ENCODE measurements at regions not wholly inside any gene's neighbourhood (a gene's known extent, or its start where the extent isn't known, plus 50 kb on each side); places are given as distances from the start of the nearest gene placed in this dataset.

DNA sequence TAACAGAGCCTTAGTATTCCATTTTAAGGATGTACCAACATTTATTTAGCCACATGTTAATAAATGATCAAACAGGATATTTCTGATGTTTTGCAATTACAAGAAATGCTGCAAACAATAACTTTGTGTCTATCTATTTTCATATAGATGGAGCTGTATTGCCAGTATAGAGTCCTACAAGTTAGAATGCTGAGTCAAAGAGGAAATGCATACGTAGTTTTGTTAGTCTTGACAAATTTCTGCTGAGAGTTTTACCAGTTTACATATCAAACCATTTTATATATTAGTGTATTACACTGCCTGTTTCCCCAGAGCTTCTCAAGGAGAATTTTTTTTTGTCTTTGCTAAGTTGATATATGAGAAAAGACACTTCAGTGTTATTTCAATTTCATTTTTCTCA lies 541.7 kb downstream of the SLC16A7 start:
- no peak for DNase-seq (ENCODE audit: low read depth in 2 of 2)

DNA sequence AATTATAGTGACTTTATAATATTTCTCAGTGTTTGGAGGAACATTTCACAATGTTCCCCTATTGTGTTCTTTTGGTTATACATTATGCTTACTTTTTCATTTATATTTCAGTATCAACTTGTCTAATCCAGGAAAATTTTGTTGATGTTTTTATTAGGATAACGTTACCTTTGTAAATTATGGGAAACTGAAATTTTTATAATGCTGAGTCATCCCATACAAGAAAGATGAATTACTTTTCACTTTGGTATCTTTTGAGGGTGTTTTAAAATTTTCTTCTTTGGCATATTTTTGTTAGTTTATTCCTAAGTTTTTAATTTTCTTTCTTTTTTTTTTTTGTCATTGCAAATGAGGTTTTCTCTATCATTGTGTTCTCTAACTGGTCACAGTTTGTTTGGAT lies 542.7 kb downstream of the SLC16A7 start:
- no peak for DNase-seq (ENCODE audit: low read depth in 2 of 2)

DNA sequence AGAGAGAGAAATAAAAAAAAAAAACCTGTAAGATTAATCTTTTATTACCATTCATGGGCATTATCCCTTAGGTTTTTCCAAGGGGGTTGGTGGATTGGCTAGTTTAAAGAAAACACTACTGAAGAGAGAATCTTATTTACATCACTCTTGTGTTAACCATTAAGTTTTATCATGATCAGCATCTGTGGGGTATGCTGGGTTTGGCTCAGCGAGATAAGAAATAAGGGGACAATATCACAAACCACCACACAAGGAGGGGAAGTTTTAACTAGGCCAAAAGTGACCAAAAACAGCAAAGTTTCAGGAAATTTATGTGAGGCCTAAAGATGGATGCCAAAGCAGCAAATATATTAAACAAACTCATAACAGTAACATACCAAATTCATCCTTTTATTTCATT lies 548.6 kb downstream of the SLC16A7 start:
- DNase-seq (ENCODE audit: low read depth in 2 of 2) = no peak

DNA sequence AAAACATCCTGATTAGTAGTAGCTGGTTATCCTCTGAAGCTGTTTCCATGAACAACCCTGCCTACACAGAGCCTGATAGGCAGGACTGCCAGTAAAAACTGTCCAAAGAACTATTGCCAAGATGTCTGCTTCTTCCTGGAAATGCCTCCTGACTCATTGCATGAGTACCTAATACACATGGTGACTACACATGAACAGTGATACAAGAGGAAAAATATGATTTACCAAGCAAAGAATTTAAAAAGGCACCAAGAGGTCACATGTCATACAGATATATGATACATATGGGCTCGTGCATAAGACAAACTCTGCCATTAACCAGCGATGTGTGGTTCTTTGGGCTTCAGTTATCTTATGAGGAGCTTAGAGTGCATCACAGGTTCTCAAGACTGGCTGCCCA lies 552.3 kb downstream of the SLC16A7 start:
- peak; percentile 95 to 96 for DNase-seq (ENCODE audit: low read depth in 2 of 2)

DNA sequence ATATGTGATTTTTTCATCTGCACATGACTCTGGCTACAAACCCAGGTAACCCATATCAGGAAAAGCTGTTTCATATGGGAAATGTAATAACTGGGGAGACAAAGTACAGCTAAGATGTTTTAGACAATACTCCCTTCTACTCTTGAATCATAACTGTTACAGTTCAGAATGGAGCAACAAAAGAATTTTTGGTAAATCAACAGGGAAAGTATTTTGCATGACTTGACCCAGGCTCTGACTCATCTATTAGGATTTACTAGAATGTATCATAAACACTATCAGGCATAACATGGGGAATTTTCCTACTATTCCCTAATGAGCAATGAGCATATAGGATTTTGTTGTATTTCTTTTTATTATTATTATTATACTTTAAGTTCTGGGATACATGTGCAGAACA lies 553.0 kb downstream of the SLC16A7 start:
- peak; percentile 93 for DNase-seq (ENCODE audit: low read depth in 2 of 2)

DNA sequence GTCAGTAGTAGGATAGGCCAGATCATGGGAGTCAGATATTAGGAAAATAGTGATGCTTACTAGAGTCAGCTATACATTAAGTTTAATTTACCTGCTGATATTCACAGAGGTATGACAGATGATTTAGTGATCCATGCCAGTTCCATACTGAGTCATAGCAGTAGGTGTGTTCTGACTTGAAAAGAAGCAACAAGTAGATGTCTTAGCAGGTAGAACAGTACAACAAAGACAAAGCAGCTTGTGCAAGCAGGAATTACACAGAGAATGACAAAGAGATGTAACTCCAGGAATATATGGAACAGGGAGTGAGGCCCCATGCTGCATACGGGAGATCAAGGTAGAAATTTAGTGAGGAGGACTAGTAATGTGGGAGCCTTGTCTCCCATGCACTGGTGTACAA lies 556.9 kb downstream of the SLC16A7 start:
- DNase-seq (ENCODE audit: low read depth in 2 of 2) = no peak

DNA sequence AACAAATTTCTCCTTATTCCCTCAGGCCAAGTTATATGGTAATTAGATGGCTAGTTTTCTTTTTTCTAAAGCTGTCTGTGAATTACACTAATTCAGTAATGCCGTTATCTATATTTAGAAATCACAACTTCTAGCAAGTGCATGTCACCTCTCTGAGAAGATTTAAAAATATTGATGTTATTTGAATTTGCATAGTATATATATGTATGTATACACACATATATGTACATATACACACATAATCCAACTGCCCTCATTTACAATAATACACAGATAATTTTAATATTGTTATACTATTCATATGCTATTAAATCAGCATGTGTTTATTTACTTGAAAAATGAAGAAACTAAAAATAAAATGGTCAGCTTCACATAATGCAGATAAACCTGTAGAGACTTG lies 563.9 kb downstream of the SLC16A7 start:
- no peak for DNase-seq (ENCODE audit: low read depth in 2 of 2)

DNA sequence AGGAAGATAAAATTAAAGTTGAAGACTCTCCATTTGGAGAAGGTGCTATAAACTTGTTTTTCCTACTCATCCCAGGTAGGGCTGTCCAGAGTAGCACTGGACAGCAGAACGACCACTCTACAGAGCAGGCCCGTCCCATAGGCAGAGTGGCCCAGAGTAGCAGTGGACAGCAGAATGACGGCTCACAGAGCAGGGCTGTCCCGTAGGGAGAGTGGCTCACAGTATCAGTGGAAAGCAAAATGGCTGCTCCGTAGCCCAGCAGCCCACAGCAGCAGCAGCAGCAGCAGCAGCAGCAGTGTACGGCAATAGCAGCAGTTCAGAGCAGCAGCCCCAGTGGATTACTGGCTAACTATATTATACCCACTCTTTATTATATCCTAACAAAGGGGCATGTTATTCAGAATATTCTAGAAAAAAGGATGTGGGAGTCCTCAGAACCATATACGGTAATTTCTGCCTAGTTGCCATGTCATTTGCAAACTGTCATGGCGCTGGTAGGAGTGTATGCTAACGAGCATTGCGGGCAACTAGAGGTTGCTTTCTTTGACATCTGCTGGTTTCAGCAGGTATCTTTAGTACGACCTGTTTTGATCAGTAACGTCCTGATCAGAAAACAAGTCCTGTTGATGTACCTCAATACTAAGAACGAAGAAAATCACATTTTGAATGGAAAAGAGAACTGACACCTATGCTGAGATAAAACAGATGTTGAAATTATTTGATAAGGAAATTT lies 567.3 kb downstream of the SLC16A7 start:
- DNase-seq (ENCODE audit: low read depth in 2 of 2) = no peak

DNA sequence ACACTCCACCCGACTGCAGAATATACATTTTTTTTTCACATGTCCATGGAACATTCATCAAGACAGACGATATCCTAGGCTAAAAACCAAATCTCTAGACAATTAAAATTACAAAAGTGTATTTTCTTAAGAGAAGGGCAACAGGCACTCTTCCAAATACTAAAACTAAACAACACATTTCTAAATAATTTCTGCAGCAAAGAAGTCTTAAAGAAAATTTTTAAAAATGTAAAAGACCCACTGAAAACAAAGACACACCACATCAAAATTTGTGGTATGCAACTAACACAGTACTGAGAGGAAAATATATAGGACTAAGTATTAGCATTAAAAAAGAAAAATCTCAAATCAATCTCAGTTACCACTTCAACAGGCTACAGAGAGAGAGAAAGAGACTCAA lies 570.0 kb downstream of the SLC16A7 start:
- DNase-seq (ENCODE audit: low read depth in 2 of 2) = no peak

DNA sequence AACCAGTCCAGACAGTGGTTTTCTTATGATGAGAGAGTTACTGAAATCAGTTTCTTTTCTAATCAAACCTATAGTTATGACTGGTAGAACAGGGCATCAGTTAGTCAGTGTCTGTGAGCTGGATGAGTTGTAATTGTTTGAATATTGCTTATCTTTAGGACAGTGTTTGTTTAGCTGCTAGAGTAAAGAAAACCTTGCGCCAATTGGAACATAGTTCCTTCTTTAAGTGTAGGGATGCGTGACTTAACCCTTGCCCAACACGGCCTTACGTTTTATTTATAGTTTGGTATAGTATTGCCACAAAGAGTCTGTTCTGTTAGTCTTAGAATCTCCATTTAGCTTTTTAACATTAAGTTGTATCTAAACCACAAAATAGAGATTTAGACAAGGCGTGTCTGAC lies 572.6 kb downstream of the SLC16A7 start:
- DNase-seq (ENCODE audit: low read depth in 2 of 2) = no peak

DNA sequence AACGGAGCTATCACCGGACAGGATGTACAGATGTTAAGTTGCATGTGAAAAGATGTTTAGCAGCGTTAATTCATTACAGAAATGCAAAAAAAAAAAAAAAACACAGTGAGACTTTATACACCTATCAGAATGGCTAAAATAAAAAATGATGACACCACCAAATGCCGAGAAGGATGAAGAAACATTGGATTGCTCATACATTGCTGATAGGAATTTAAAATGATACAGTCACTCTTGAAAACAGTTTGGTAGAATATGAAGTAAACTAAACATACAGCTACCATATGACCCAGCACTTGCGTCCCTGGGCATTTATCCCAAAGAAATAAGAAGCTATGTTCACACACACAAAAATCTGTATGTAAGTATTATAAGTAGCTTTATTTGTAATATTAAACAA lies 574.1 kb downstream of the SLC16A7 start:
- no peak for DNase-seq (ENCODE audit: low read depth in 2 of 2)

DNA sequence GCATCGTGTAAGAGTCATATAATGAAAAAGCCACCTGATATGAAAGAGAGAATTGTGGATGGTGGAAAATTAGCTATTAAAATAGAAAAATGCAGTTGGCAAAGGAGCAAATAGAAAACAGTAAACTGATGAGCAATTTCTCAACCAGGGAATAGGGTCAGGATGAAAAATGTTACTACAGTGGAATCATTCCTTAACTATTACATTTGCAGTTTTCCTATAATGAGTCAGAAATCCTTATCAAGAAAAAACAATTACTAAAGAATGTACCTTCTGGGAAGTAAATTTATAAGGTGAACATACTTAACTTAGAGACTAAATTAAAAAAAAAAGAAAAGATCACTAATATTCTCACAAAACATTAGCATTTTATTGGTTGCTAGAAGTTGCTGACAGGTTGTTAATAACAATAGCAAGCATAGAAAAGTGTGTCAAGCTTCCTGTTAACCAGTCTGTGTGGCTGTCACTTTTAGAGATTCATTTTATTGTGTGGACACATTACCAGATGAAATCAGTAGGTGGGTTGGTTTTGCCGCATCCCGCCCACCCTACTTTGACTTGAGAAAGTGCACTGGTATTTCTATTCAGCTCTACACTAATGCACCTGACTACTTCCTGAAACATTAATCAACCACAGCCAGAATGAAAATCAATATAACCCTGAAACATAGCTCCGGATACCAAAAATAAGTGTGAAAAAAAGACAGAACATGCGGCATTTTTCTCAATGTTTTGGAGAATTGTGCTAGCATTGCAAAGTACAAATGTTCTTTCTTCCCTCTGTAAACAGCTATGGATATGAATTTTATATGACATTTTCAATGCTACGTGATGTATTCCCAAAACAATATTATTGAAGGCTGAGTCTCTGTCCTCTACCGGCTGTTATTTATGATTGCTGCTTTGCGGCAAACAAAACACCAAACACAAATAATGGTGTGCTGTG lies 576.7 kb downstream of the SLC16A7 start:
- peak in 1 of 2 experiments; percentile 26 for DNase-seq (ENCODE audit: low read depth in 2 of 2)

DNA sequence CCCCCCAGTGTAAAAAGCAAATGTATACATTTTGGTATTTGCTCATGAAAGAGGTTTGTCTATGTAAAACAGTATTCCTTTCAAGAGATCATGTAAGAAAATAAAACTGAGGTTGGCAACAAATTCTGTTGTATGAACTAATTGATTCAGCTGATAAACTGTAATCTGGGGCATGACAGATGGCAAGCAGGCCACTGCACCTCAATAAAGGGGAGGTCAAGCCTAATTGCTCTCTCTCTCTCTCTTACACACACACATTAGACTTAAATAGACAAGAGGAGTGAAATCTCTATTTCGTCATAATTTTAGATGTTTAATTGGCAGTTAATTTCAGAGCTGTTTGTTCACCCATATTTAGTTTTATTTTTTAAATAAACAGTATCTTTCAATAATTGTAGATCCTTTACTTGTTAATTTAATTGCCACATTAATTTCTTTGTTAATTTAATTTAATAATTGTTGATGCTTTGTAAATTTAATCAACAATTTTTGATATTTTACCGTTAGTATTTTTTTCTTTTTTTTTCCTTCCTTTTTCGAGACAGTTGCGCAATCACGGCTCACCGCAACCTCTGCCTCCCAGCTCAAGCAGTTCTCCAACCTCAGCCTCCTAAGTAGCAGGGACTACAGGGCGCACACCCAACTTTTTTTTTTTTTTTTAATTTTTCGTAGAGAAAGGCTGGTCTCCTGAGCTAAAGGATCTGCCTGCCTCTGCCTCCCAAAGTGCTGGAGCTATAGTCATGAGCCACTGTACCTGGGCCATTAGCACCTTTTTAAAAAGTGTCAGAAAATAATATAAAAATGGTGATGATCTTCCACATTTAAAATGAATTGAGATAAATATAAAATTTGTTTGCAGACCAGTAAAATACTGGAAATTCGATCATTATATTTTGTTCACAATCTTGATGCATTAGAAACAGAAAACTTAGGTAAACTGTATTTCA lies 577.7 kb downstream of the SLC16A7 start:
- DNase-seq (ENCODE audit: low read depth in 2 of 2) = no peak

DNA sequence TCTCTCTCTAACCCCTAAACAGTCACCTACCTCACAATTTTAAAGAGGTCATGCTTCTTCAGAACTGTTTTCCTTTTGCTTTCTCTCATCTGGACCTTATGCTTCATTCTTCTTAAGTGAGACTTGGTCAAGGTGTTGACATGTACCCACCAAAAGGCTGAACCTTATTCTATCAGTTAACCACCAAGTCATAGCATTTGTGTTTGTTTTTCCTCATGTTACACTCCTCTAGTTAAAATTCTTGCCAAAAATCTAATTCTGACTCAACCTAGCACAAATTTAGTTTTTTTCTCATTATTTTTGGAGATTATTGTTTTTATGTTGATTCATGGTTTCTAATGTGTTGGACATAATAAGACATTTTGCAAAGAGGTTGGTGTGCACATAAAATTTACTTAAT lies 578.6 kb downstream of the SLC16A7 start:
- no peak for DNase-seq (ENCODE audit: low read depth in 2 of 2)

DNA sequence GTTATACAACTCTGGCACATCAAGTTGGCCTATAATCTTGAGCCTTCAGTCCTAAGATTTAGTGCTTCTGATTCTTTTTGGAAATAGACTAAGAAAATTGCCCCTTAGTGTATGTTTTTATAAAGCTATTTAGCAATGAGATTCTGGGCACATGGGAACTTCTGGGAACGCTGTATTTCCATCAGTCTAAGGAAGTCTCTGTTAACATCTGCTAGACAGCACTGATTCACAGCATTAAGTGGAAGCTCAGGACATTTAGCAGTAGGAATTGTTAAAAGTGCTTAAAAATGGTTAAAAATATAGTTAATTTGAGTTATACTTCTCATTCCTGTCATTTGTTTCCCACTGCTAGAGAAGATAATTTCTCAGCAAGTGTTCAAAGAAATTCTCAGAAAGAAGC lies 579.1 kb downstream of the SLC16A7 start:
- DNase-seq (ENCODE audit: low read depth in 2 of 2) = no peak

DNA sequence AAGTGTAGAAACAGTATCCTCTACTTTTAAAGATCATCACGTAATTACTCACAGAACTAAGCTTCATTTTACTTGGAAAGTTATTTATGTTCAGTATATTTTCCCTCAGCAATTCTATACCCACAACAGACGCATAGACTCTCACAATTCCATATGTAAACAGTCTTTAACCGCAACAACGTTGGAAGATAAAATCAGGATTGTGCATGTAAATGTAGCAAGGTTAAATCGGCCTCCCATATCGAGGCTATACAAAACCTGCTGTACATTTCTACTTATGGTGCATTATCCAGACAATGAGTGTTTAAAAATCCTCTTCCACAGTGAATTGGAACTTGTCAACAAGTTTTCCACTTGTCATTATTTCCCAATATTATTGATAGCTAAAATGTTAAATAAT lies 581.1 kb downstream of the SLC16A7 start:
- DNase-seq (ENCODE audit: low read depth in 2 of 2) = peak in 1 of 2 experiments; percentile 24

DNA sequence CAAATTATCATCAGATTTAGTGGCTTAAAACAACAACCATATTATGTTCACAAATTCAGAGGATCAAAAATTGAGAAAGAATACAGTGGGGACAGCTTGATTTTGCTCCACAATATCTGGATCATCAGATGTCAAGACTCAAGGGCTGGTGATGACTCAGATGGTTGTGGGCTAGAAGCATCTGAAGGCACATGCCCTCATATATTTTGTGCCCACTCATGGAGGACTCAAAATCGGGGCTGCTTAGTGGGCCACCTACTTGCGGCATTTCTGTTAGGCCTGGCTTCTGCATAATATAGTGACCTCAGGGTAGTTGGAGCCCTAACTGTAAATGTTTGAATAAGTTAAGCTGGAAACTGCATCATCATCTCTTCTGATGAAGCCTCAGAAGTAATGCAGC lies 584.5 kb downstream of the SLC16A7 start:
- DNase-seq (ENCODE audit: low read depth in 2 of 2) = no peak

DNA sequence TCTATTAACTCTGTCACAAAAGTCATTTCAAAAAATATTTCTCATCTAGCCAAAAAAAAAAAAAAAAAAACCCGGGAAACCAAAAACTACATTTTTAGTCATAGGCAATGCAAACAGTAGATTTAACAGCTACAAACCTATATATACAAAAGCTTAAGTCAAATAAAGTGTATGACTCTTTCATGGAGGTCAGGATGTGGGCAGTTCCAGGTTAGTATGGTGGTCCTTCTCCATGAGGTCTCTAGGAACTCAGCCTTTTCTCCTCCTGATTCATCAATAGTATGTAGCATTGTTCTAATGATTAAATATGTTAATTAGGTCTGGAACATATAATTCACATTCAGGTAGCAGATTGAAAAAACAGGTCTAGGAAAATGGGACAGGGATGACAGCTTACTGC lies 586.5 kb downstream of the SLC16A7 start:
- DNase-seq (ENCODE audit: low read depth in 2 of 2) = no peak

DNA sequence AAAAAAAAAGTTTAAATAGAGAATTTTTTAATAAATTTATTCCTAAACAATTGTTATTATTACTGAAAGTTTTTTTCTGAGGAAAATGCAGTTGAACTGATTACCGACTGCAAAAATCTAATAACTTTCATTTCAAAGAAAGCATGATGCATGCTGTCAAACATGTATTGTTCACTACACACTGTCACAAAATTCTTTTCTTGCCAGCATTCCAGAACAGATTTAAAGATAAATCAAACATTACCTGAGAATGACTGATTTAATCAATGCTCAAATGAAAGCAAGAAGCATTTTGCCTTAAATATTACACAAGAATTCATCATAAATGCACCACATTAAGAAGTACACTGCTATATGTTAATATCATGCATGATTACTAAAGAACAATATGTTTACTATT lies 588.3 kb downstream of the SLC16A7 start:
- no peak for DNase-seq (ENCODE audit: low read depth in 2 of 2)

DNA sequence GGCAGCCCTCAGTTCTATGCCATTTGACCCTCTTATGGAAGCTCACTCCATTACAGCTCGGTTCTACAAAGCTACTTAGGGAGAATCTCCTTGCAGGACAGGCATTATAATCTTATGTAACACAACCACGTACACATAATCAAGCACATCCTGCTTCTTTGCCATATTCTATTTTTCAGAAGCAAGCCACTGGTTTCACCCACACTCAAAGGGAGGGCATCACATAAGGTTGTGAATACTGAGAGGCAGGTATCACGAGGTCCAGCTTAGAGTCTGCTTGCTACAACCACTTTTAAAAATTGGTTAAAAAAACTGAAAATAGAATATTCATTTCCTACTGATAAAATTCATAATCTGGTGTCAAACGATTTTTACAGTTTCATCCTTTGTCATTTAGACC lies 589.2 kb downstream of the SLC16A7 start:
- DNase-seq (ENCODE audit: low read depth in 2 of 2) = no peak

DNA sequence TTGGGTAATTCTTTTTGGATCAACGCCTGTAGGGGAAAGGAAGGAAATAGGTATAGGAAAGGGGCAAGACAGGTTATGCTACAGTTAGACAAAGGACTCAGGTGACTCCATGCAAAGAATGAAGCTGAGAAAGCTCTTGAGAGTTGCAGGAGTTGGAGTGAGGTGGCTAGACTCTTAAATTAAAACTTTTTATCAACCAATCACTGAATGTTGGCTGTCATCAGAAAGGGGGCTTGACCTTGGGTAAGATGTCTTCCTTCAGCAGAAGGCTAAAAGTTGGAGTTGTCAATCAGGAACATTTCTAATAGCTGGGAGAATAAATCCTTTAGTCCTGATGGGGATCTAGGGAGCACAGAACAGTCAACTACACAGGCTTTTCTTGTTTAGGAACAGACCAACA lies 595.4 kb downstream of the SLC16A7 start:
- no peak for DNase-seq (ENCODE audit: low read depth in 2 of 2)

All from fibroblast of skin of left quadriceps (primary cell).